Stomach (tissue), 4 donors: ENCODE measurements at regions not wholly inside any gene's neighbourhood (a gene's known extent, or its start where the extent isn't known, plus 50 kb on each side); places are given as distances from the start of the nearest gene placed in this dataset.

Experiments
- EP300 ChIP-seq: sonication (generic); formaldehyde crosslinking; IDR thresholded peaks from one replicate; pipeline ENCODE4 v1.6.1; 2017; ENCODE audit warnings: antibody characterized with exemption
- POLR2A ChIP-seq, 4 donors: fragments of 450-650 bp; IDR thresholded peaks; one replicate each; pipeline ENCODE4 v1.6.1; 2016; ENCODE audit warnings: antibody characterized with exemption in 4 of 4, control low read depth in 2 of 4, mild to moderate bottlenecking in 1 of 4, moderate library complexity in 1 of 4
- POLR2AphosphoS5 ChIP-seq, 3 donors: sonication (generic); formaldehyde crosslinking; IDR thresholded peaks; one replicate each; pipeline ENCODE4 v1.6.1; 2016; ENCODE audit warnings: antibody characterized with exemption in 3 of 3
- TF ChIP-seq, protein P1 (sequence below), 7 experiments: fragments of 450-650 bp in 4 of 7; fragments of 200-600 bp in 3 of 7; sonication (generic) in 3 of 7; IDR thresholded peaks; one replicate each; pipeline ENCODE4 v1.5.1; 2016 to 2019; ENCODE audit warnings: antibody characterized with exemption in 7 of 7, control low read depth in 2 of 7, mild to moderate bottlenecking in 1 of 7

DNA sequence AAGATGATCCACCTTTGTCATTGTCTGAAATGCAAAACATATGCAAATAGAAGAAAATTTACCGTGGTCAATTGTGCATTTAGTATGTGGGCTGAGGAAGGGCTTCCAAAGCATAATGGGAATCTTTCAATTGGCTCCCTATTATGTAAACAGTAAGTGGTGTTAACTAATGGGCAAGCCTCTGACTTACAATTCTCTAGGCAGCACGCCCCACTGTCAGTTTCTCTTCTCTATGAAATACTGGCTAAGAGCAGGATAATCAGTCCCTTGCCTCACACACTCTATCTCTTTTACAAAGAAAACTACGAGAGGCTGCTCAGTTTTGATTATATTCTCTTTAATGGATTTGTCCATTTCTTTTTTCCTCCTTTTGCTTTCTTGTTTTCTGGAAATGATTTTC, 1272.6 kb downstream of the PCDH19 start:
- TF ChIP-seq, protein P1, sequence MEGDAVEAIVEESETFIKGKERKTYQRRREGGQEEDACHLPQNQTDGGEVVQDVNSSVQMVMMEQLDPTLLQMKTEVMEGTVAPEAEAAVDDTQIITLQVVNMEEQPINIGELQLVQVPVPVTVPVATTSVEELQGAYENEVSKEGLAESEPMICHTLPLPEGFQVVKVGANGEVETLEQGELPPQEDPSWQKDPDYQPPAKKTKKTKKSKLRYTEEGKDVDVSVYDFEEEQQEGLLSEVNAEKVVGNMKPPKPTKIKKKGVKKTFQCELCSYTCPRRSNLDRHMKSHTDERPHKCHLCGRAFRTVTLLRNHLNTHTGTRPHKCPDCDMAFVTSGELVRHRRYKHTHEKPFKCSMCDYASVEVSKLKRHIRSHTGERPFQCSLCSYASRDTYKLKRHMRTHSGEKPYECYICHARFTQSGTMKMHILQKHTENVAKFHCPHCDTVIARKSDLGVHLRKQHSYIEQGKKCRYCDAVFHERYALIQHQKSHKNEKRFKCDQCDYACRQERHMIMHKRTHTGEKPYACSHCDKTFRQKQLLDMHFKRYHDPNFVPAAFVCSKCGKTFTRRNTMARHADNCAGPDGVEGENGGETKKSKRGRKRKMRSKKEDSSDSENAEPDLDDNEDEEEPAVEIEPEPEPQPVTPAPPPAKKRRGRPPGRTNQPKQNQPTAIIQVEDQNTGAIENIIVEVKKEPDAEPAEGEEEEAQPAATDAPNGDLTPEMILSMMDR (IDR thresholded peaks at IDR 0.05), result no peak
- no peak for TF ChIP-seq POLR2A (IDR thresholded peaks at IDR 0.05)
- no peak for TF ChIP-seq POLR2AphosphoS5 (IDR thresholded peaks at IDR 0.05)
- no peak for TF ChIP-seq EP300
